Amniotic epithelial cell (primary cell): ENCODE measurements at regions not wholly inside any gene's neighbourhood (a gene's known extent, or its start where the extent isn't known, plus 50 kb on each side); places are given as distances from the start of the nearest gene placed in this dataset.

Experiments used
- DNase-seq: peaks from one replicate; pipeline ENCODE4 v3.0.0-alpha.2; 2010; ENCODE audit warnings: low read depth

GRCh38 chr2:66846887-66847286, 412.0 kb downstream of the MEIS1 start:
- no peak for DNase-seq

- no peak for DNase-seq
These were observed 414.3 kb downstream of the MEIS1 start for GRCh38 chr2:66849153-66849755.

- peak; percentile 70 for DNase-seq
These were observed 415.5 kb downstream of the MEIS1 start for GRCh38 chr2:66850376-66850775.

- DNase-seq = peak; percentile 97
These were observed 416.5 kb downstream of the MEIS1 start for GRCh38 chr2:66851449-66851872.

GRCh38 chr2:66852953-66853352, 418.0 kb downstream of the MEIS1 start:
- no peak for DNase-seq

- no peak for DNase-seq
These were observed 418.7 kb downstream of the MEIS1 start for GRCh38 chr2:66853585-66853984.

- peak; percentile 64 for DNase-seq
These were observed 419.4 kb downstream of the MEIS1 start for GRCh38 chr2:66854298-66854697.

GRCh38 chr2:66862885-66863650, 428.1 kb downstream of the MEIS1 start:
- DNase-seq = peak; percentile 87

- no peak for DNase-seq
These were observed 430.2 kb downstream of the MEIS1 start for GRCh38 chr2:66865161-66865560.

- DNase-seq = no peak
These were observed 431.6 kb downstream of the MEIS1 start for GRCh38 chr2:66866331-66867062.

- DNase-seq = peak; percentile 44
These were observed 432.1 kb downstream of the MEIS1 start for GRCh38 chr2:66867063-66867441.

- DNase-seq = peak; percentile 83
These were observed 434.2 kb downstream of the MEIS1 start for GRCh38 chr2:66869076-66869475.

GRCh38 chr2:66872081-66872985, 437.4 kb downstream of the MEIS1 start:
- DNase-seq = peak; percentile 38

- no peak for DNase-seq
These were observed 438.2 kb downstream of the MEIS1 start for GRCh38 chr2:66872986-66873754.

- no peak for DNase-seq
These were observed 439.5 kb downstream of the MEIS1 start for GRCh38 chr2:66874411-66874810.

GRCh38 chr2:66875941-66876462, 441.1 kb downstream of the MEIS1 start:
- no peak for DNase-seq

GRCh38 chr2:66885775-66886383, 451.0 kb downstream of the MEIS1 start:
- DNase-seq = no peak

- DNase-seq = no peak
These were observed 453.3 kb downstream of the MEIS1 start for GRCh38 chr2:66888246-66888645.

GRCh38 chr2:66888791-66889631, 454.1 kb downstream of the MEIS1 start:
- DNase-seq = peak; percentile 99

- DNase-seq = no peak
These were observed 454.6 kb downstream of the MEIS1 start for GRCh38 chr2:66889632-66889882.
